ENCODE measurements at regions not wholly inside any gene's neighbourhood (a gene's known extent, or its start where the extent isn't known, plus 50 kb on each side); places are given as distances from the start of the nearest gene placed in this dataset.

- TF ChIP-seq, protein P1, sequence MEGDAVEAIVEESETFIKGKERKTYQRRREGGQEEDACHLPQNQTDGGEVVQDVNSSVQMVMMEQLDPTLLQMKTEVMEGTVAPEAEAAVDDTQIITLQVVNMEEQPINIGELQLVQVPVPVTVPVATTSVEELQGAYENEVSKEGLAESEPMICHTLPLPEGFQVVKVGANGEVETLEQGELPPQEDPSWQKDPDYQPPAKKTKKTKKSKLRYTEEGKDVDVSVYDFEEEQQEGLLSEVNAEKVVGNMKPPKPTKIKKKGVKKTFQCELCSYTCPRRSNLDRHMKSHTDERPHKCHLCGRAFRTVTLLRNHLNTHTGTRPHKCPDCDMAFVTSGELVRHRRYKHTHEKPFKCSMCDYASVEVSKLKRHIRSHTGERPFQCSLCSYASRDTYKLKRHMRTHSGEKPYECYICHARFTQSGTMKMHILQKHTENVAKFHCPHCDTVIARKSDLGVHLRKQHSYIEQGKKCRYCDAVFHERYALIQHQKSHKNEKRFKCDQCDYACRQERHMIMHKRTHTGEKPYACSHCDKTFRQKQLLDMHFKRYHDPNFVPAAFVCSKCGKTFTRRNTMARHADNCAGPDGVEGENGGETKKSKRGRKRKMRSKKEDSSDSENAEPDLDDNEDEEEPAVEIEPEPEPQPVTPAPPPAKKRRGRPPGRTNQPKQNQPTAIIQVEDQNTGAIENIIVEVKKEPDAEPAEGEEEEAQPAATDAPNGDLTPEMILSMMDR (IDR thresholded peaks at IDR 0.05; ENCODE audit: low read depth, low read length) = no peak
- TF ChIP-seq EZH2phosphoT487 (IDR thresholded peaks at IDR 0.05; ENCODE audit: low read depth) = no peak
Measured at GRCh38 chr11:91795139-91795887, 429.3 kb upstream of the FAT3 start.
